ENCODE measurements at regions not wholly inside any gene's neighbourhood (a gene's known extent, or its start where the extent isn't known, plus 50 kb on each side); places are given as distances from the start of the nearest gene placed in this dataset.

GRCh38 chr4:130296448-130296847 is 1200.5 kb downstream of the C4orf33 start:
- TF ChIP-seq CTCF (IDR thresholded peaks at IDR 0.05) (no peak), EP300 (IDR thresholded peaks at IDR 0.05) (no peak), MAX (IDR thresholded peaks at IDR 0.05) (no peak), TP53 (CRISPR knock-in tag; IDR thresholded peaks at IDR 0.05) (no peak), ZSCAN20 (CRISPR knock-in tag; IDR thresholded peaks at IDR 0.05) (no peak), EHMT2 (IDR thresholded peaks at IDR 0.05; ENCODE audit: low read depth) (no peak), POLR2A (IDR thresholded peaks at IDR 0.05; ENCODE audit: low read length) (no peak)

Measured in A549 (cell line).